Tibial nerve (tissue), 4 donors: ENCODE measurements at regions not wholly inside any gene's neighbourhood (a gene's known extent, or its start where the extent isn't known, plus 50 kb on each side); places are given as distances from the start of the nearest gene placed in this dataset.

ENCODE experiments used
- CTCF ChIP-seq, 5 experiments: fragments of 200-600 bp in 3 of 5; fragments of 450-650 bp in 2 of 5; sonication (generic) in 3 of 5; IDR thresholded peaks; one replicate each; pipeline ENCODE4 v1.5.1; 2016 to 2019; ENCODE audit warnings: antibody characterized with exemption in 5 of 5, mild to moderate bottlenecking in 3 of 5, moderate library complexity in 2 of 5
- EP300 ChIP-seq, 2 donors: sonication (generic); formaldehyde crosslinking; IDR thresholded peaks; one replicate each; pipeline ENCODE4 v1.6.1; 2017; ENCODE audit warnings: antibody characterized with exemption in 2 of 2, mild to moderate bottlenecking in 1 of 2
- POLR2A ChIP-seq, 2 donors: fragments of 450-650 bp; IDR thresholded peaks; one replicate each; pipeline ENCODE4 v1.6.1; 2017; ENCODE audit warnings: antibody characterized with exemption in 2 of 2, mild to moderate bottlenecking in 2 of 2, moderate library complexity in 2 of 2

GRCh38 chr13:106927421-106927820, 359.5 kb upstream of the ARGLU1 start:
- TF ChIP-seq CTCF (IDR thresholded peaks at IDR 0.05) (no peak), POLR2A (IDR thresholded peaks at IDR 0.05) (no peak), EP300 (IDR thresholded peaks at IDR 0.05) (no peak)
